ENCODE measurements at regions not wholly inside any gene's neighbourhood (a gene's known extent, or its start where the extent isn't known, plus 50 kb on each side); places are given as distances from the start of the nearest gene placed in this dataset.

DNA sequence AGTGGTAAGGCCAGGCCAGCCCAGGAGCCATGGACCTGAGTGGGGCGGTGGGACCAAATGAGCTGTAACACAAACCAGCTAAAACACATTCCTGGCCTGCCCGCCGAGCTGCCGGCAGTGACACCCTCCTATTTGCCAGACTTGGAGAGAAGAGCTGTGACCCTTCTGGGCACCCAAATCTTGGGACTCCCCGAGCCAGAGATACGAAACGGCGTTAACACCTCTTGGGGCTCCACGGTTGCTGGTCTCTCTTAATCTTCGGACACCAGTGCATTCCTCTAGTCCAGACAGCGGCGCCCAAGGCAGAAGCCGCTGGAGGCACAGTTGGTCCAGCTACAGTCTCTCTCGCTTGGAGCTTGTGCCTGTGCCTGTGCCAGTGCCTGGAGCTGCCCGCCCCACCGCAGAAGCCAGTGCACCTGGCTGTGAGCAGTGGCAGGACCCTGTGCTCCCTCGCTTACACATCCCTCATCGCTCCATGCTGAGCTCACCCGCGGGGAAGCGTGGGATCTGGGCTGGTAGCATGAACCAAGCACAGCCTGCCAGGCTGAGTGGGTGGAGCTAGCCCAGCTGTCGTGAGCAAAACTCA lies 147.2 kb upstream of the KLHL1 start:
- TF ChIP-seq POLR2AphosphoS5 (IDR thresholded peaks at IDR 0.05; ENCODE audit: low read depth, low read length) (no peak), POU2F2 (IDR thresholded peaks at IDR 0.05; ENCODE audit: low read depth, low read length) (no peak)

Data from GM12891 (cell line).